GM23338 (cell line): ENCODE measurements at regions not wholly inside any gene's neighbourhood (a gene's known extent, or its start where the extent isn't known, plus 50 kb on each side); places are given as distances from the start of the nearest gene placed in this dataset.

Experiments used
- ATAC-seq: fragments of 200-7000 bp; cut with Tn5 transposase; 3 replicates; pipeline ENCODE4 v1.9.1; 2020
- DNase-seq: peaks from one replicate; pipeline ENCODE4 v3.0.0-alpha.2; 2015; ENCODE audit warnings: low spot score
- H2AFZ ChIP-seq: fragments of 200-600 bp; sonication (generic); 2 replicates; pipeline ENCODE4 v1.8.0; 2016; ENCODE audit warnings: antibody characterized with exemption, mild to moderate bottlenecking, moderate library complexity
- H3F3A ChIP-seq: fragments of 200-600 bp; sonication (generic); replicated peaks from 2 replicates; pipeline ENCODE4 v1.8.0; 2017; ENCODE audit warnings: antibody characterized with exemption, mixed run types, low read depth
- H3K27ac ChIP-seq: fragments of 200-600 bp; sonication (generic); 2 replicates; pipeline ENCODE4 v1.6.1; 2016; ENCODE audit warnings: low read depth
- H3K27me3 ChIP-seq: fragments of 200-600 bp; sonication (generic); 2 replicates; pipeline ENCODE4 v1.8.0; 2016; ENCODE audit warnings: mild to moderate bottlenecking, mixed run types, moderate library complexity; ENCODE audit not compliant: insufficient read depth
- H3K36me3 ChIP-seq: fragments of 200-600 bp; sonication (generic); 2 replicates; pipeline ENCODE4 v1.8.0; 2016; ENCODE audit warnings: mild to moderate bottlenecking; ENCODE audit not compliant: insufficient read depth
- H3K4me1 ChIP-seq: fragments of 200-600 bp; sonication (generic); 2 replicates; pipeline ENCODE4 v1.8.0; 2016; ENCODE audit warnings: mild to moderate bottlenecking, moderate library complexity; ENCODE audit not compliant: insufficient read depth
- H3K4me2 ChIP-seq: fragments of 200-600 bp; sonication (generic); 2 replicates; pipeline ENCODE4 v1.7.1; 2017; ENCODE audit warnings: mixed run types
- H3K4me3 ChIP-seq: fragments of 200-600 bp; sonication (generic); 2 replicates; pipeline ENCODE4 v1.6.1; 2016; ENCODE audit warnings: mixed run types
- H3K79me2 ChIP-seq: fragments of 200-600 bp; sonication (generic); replicated peaks from 2 replicates; pipeline ENCODE4 v1.8.0; 2017; ENCODE audit warnings: mild to moderate bottlenecking; ENCODE audit not compliant: insufficient read depth
- H3K9me2 ChIP-seq: fragments of 200-600 bp; sonication (generic); 2 replicates; pipeline ENCODE4 v1.8.0; 2017; ENCODE audit not compliant: insufficient read depth
- H4K20me1 ChIP-seq: fragments of 200-600 bp; sonication (generic); replicated peaks from 2 replicates; pipeline ENCODE4 v1.8.0; 2017; ENCODE audit warnings: mild to moderate bottlenecking; ENCODE audit not compliant: insufficient read depth
- H3K27ac Mint-ChIP-seq: 2 replicates; pipeline ENCODE4 v1.8.0; 2020; ENCODE audit warnings: inconsistent platforms, mild to moderate bottlenecking, moderate library complexity, mixed read lengths
- H3K27me3 Mint-ChIP-seq: 3 replicates; pipeline ENCODE4 v1.8.0; 2022; ENCODE audit warnings: low read depth, mild to moderate bottlenecking, moderate library complexity, mixed read lengths, inconsistent platforms; ENCODE audit not compliant: insufficient read depth, poor library complexity
- H3K36me3 Mint-ChIP-seq: 3 replicates; pipeline ENCODE4 v1.8.0; 2021; ENCODE audit warnings: low read depth, mild to moderate bottlenecking, inconsistent platforms, moderate library complexity, mixed read lengths
- H3K4me1 Mint-ChIP-seq: 3 replicates; pipeline ENCODE4 v1.8.0; 2020; ENCODE audit warnings: mild to moderate bottlenecking, inconsistent platforms, mixed read lengths
- H3K4me3 Mint-ChIP-seq: 3 replicates; pipeline ENCODE4 v1.8.0; 2021; ENCODE audit warnings: moderate library complexity, mild to moderate bottlenecking, inconsistent platforms, mixed read lengths
- H3K9me3 Mint-ChIP-seq: 3 replicates; pipeline ENCODE4 v1.8.0; 2020; ENCODE audit warnings: moderate library complexity, mild to moderate bottlenecking, inconsistent platforms, mixed read lengths
- CREB1 ChIP-seq: fragments of 250-450 bp; sonication (Bioruptor Pico); IDR thresholded peaks from 2 replicates; pipeline ENCODE4 v1.5.0; 2020; ENCODE audit warnings: low read depth, mild to moderate bottlenecking, moderate library complexity
- EZH2 ChIP-seq: fragments of 200-600 bp; sonication (generic); IDR thresholded peaks from one replicate; pipeline ENCODE4 v1.8.0; 2017; ENCODE audit warnings: antibody characterized with exemption, mild to moderate bottlenecking, low read depth; ENCODE audit not compliant: unreplicated experiment
- EZH2phosphoT487 ChIP-seq: fragments of 200-600 bp; sonication (generic); IDR thresholded peaks from one replicate; pipeline ENCODE4 v1.8.1; 2018; ENCODE audit warnings: antibody characterized with exemption; ENCODE audit not compliant: unreplicated experiment
- JUNB ChIP-seq: IDR thresholded peaks from one replicate; pipeline ENCODE4 v1.6.1; 2016; ENCODE audit warnings: antibody characterized with exemption; ENCODE audit not compliant: unreplicated experiment
- NANOG ChIP-seq: IDR thresholded peaks from 2 replicates; pipeline ENCODE4 v1.6.1; 2016; ENCODE audit warnings: antibody characterized with exemption, borderline replicate concordance
- POLR2AphosphoS5 ChIP-seq: IDR thresholded peaks from 2 replicates; pipeline ENCODE4 v1.6.1; 2016; ENCODE audit warnings: antibody characterized with exemption, low read depth
- STAT1 ChIP-seq: IDR thresholded peaks from one replicate; pipeline ENCODE4 v1.6.1; 2016; ENCODE audit warnings: antibody characterized with exemption; ENCODE audit not compliant: unreplicated experiment
- ZNF114 ChIP-seq: fragments of 250-450 bp; sonication (Bioruptor Pico); IDR thresholded peaks from 2 replicates; pipeline ENCODE4 v1.5.0; 2020; ENCODE audit warnings: mild to moderate bottlenecking, moderate library complexity
- ZNF331 ChIP-seq: fragments of 250-450 bp; sonication (Bioruptor Pico); IDR thresholded peaks from 2 replicates; pipeline ENCODE4 v1.5.0; 2020; ENCODE audit warnings: low read depth, mild to moderate bottlenecking, moderate library complexity
- TF ChIP-seq, protein P1 (sequence below): fragments of 250-450 bp; sonication (Bioruptor Pico); IDR thresholded peaks from 2 replicates; pipeline ENCODE4 v1.5.0; 2020; ENCODE audit warnings: mild to moderate bottlenecking, moderate library complexity
- TF ChIP-seq, protein P2 (sequence below): IDR thresholded peaks from one replicate; pipeline ENCODE4 v1.6.1; 2018; ENCODE audit warnings: antibody characterized with exemption; ENCODE audit not compliant: unreplicated experiment
- TF ChIP-seq, protein P3 (sequence below): IDR thresholded peaks from 2 replicates; pipeline ENCODE4 v1.6.1; 2016; ENCODE audit warnings: antibody characterized with exemption
- TF ChIP-seq, protein P4 (sequence below), 2 experiments: fragments of 200-600 bp in 1 of 2; sonication (generic) in 1 of 2; conservative IDR thresholded peaks; 2 replicates each; pipeline versions ENCODE4 v1.5.1 to v1.6.1; 2016 to 2017; ENCODE audit warnings: antibody characterized with exemption in 2 of 2, low read depth in 2 of 2, mild to moderate bottlenecking in 2 of 2, moderate library complexity in 1 of 2

DNA sequence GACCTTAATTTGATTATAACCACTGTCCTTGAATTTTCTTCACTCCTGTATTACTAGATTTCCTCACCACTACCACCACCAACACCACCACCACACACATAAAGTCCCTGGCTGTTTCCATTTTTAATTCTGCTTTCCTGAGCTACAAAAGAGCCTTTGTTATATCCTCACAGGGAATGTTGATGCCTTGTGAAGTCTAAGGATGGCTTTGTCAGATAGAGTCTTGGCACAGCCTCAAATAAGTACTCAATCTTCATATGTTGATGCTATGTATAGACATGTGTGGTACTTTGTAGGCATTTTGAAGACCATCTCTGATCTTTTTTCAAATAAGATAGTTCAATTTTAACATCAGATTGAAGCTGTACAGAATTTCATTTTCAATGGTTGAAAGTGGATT lies 1016.7 kb upstream of the LCORL start:
- no peaks in the 10 kb centered on the region for H3K27me3 ChIP-seq
- no peaks in the 10 kb centered on the region for H3F3A ChIP-seq
- no peaks in the 10 kb centered on the region for H3K36me3 ChIP-seq
- H4K20me1 ChIP-seq, result no peaks in the 10 kb centered on the region
- no peaks in the 10 kb centered on the region for H3K27me3 Mint-ChIP-seq
- H3K27ac ChIP-seq, result no peak overlapping the region
- H3K9me2 ChIP-seq, result no peaks in the 10 kb centered on the region
- no peak overlapping the region for H3K4me3 ChIP-seq
- DNase-seq (no peak), ATAC-seq (no peak)
- H3K4me1 Mint-ChIP-seq, result peaks cover 11% of the 10 kb centered on the region; the same call in 2 of the 3 replicates
- H3K4me1 ChIP-seq, result peaks cover 6% of the 10 kb centered on the region; the same call in 1 of the 2 replicates
- H2AFZ ChIP-seq, result no peak overlapping the region
- peaks cover 12% of the 10 kb centered on the region; the same call in 2 of the 3 replicates for H3K9me3 Mint-ChIP-seq
- H3K4me2 ChIP-seq, result no peak overlapping the region
- no peaks in the 10 kb centered on the region for H3K79me2 ChIP-seq
- peaks cover 28% of the 10 kb centered on the region for H3K36me3 Mint-ChIP-seq
- no peak overlapping the region for H3K27ac Mint-ChIP-seq
- TF ChIP-seq, protein P1, sequence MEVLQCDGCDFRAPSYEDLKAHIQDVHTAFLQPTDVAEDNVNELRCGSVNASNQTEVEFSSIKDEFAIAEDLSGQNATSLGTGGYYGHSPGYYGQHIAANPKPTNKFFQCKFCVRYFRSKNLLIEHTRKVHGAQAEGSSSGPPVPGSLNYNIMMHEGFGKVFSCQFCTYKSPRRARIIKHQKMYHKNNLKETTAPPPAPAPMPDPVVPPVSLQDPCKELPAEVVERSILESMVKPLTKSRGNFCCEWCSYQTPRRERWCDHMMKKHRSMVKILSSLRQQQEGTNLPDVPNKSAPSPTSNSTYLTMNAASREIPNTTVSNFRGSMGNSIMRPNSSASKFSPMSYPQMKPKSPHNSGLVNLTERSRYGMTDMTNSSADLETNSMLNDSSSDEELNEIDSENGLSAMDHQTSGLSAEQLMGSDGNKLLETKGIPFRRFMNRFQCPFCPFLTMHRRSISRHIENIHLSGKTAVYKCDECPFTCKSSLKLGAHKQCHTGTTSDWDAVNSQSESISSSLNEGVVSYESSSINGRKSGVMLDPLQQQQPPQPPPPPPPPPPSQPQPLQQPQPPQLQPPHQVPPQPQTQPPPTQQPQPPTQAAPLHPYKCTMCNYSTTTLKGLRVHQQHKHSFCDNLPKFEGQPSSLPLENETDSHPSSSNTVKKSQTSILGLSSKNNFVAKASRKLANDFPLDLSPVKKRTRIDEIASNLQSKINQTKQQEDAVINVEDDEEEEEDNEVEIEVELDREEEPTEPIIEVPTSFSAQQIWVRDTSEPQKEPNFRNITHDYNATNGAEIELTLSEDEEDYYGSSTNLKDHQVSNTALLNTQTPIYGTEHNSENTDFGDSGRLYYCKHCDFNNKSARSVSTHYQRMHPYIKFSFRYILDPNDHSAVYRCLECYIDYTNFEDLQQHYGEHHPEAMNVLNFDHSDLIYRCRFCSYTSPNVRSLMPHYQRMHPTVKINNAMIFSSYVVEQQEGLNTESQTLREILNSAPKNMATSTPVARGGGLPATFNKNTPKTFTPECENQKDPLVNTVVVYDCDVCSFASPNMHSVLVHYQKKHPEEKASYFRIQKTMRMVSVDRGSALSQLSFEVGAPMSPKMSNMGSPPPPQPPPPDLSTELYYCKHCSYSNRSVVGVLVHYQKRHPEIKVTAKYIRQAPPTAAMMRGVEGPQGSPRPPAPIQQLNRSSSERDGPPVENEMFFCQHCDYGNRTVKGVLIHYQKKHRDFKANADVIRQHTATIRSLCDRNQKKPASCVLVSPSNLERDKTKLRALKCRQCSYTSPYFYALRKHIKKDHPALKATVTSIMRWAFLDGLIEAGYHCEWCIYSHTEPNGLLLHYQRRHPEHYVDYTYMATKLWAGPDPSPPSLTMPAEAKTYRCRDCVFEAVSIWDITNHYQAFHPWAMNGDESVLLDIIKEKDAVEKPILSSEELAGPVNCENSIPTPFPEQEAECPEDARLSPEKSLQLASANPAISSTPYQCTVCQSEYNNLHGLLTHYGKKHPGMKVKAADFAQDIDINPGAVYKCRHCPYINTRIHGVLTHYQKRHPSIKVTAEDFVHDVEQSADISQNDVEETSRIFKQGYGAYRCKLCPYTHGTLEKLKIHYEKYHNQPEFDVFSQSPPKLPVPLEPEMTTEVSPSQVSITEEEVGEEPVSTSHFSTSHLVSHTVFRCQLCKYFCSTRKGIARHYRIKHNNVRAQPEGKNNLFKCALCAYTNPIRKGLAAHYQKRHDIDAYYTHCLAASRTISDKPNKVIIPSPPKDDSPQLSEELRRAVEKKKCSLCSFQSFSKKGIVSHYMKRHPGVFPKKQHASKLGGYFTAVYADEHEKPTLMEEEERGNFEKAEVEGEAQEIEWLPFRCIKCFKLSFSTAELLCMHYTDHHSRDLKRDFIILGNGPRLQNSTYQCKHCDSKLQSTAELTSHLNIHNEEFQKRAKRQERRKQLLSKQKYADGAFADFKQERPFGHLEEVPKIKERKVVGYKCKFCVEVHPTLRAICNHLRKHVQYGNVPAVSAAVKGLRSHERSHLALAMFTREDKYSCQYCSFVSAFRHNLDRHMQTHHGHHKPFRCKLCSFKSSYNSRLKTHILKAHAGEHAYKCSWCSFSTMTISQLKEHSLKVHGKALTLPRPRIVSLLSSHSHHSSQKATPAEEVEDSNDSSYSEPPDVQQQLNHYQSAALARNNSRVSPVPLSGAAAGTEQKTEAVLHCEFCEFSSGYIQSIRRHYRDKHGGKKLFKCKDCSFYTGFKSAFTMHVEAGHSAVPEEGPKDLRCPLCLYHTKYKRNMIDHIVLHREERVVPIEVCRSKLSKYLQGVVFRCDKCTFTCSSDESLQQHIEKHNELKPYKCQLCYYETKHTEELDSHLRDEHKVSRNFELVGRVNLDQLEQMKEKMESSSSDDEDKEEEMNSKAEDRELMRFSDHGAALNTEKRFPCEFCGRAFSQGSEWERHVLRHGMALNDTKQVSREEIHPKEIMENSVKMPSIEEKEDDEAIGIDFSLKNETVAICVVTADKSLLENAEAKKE (CRISPR knock-in tag), result no peak
- TF ChIP-seq POLR2AphosphoS5, result no peak
- no peak for TF ChIP-seq ZNF114 (CRISPR knock-in tag)
- TF ChIP-seq NANOG, result no peak
- TF ChIP-seq JUNB, result no peak
- TF ChIP-seq, protein P2, sequence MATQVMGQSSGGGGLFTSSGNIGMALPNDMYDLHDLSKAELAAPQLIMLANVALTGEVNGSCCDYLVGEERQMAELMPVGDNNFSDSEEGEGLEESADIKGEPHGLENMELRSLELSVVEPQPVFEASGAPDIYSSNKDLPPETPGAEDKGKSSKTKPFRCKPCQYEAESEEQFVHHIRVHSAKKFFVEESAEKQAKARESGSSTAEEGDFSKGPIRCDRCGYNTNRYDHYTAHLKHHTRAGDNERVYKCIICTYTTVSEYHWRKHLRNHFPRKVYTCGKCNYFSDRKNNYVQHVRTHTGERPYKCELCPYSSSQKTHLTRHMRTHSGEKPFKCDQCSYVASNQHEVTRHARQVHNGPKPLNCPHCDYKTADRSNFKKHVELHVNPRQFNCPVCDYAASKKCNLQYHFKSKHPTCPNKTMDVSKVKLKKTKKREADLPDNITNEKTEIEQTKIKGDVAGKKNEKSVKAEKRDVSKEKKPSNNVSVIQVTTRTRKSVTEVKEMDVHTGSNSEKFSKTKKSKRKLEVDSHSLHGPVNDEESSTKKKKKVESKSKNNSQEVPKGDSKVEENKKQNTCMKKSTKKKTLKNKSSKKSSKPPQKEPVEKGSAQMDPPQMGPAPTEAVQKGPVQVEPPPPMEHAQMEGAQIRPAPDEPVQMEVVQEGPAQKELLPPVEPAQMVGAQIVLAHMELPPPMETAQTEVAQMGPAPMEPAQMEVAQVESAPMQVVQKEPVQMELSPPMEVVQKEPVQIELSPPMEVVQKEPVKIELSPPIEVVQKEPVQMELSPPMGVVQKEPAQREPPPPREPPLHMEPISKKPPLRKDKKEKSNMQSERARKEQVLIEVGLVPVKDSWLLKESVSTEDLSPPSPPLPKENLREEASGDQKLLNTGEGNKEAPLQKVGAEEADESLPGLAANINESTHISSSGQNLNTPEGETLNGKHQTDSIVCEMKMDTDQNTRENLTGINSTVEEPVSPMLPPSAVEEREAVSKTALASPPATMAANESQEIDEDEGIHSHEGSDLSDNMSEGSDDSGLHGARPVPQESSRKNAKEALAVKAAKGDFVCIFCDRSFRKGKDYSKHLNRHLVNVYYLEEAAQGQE, result no peak
- TF ChIP-seq ZNF331 (CRISPR knock-in tag), result no peak
- TF ChIP-seq, protein P3, sequence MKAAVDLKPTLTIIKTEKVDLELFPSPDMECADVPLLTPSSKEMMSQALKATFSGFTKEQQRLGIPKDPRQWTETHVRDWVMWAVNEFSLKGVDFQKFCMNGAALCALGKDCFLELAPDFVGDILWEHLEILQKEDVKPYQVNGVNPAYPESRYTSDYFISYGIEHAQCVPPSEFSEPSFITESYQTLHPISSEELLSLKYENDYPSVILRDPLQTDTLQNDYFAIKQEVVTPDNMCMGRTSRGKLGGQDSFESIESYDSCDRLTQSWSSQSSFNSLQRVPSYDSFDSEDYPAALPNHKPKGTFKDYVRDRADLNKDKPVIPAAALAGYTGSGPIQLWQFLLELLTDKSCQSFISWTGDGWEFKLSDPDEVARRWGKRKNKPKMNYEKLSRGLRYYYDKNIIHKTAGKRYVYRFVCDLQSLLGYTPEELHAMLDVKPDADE, result no peak
- TF ChIP-seq EZH2phosphoT487, result no peak
- TF ChIP-seq EZH2, result no peak
- no peak for TF ChIP-seq STAT1
- no peak for TF ChIP-seq CREB1 (CRISPR knock-in tag)
- TF ChIP-seq, protein P4, sequence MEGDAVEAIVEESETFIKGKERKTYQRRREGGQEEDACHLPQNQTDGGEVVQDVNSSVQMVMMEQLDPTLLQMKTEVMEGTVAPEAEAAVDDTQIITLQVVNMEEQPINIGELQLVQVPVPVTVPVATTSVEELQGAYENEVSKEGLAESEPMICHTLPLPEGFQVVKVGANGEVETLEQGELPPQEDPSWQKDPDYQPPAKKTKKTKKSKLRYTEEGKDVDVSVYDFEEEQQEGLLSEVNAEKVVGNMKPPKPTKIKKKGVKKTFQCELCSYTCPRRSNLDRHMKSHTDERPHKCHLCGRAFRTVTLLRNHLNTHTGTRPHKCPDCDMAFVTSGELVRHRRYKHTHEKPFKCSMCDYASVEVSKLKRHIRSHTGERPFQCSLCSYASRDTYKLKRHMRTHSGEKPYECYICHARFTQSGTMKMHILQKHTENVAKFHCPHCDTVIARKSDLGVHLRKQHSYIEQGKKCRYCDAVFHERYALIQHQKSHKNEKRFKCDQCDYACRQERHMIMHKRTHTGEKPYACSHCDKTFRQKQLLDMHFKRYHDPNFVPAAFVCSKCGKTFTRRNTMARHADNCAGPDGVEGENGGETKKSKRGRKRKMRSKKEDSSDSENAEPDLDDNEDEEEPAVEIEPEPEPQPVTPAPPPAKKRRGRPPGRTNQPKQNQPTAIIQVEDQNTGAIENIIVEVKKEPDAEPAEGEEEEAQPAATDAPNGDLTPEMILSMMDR (conservative IDR thresholded peaks at IDR 0.05; ENCODE audit: low read depth in 2 of 2), result no peak
- H3K4me3 Mint-ChIP-seq, result no peak overlapping the region
